PFSK-1 (cell line): ENCODE measurements at regions not wholly inside any gene's neighbourhood (a gene's known extent, or its start where the extent isn't known, plus 50 kb on each side); places are given as distances from the start of the nearest gene placed in this dataset.

Experiments
- FOXP2 ChIP-seq: optimal IDR thresholded peaks from 2 replicates; pipeline ENCODE3; 2011; ENCODE audit warnings: borderline replicate concordance, control low read depth, inconsistent platforms; ENCODE audit not compliant: insufficient read depth; ENCODE audit errors: extremely low read length, extremely low read depth
- POLR2AphosphoS5 ChIP-seq: IDR thresholded peaks from 2 replicates; pipeline ENCODE4 v1.6.1; 2012; ENCODE audit warnings: low read depth, mild to moderate bottlenecking, control low read depth, low read length, moderate library complexity
- SIN3A ChIP-seq: IDR thresholded peaks from 2 replicates; pipeline ENCODE4 v1.6.1; 2012; ENCODE audit warnings: mild to moderate bottlenecking, low read length, moderate library complexity, borderline replicate concordance; ENCODE audit not compliant: insufficient read depth
- TAF1 ChIP-seq: IDR thresholded peaks from 2 replicates; pipeline ENCODE4 v1.6.1; 2012; ENCODE audit warnings: low read length, control low read depth, borderline replicate concordance; ENCODE audit not compliant: insufficient read depth
- TF ChIP-seq, protein P1 (sequence below), 2 experiments: IDR thresholded peaks; 2 replicates each; pipeline versions ENCODE4 v1.6.1 to v1.8.0; 2011 to 2012; ENCODE audit warnings: low read depth in 2 of 2, low read length in 2 of 2, control low read depth in 1 of 2, inconsistent platforms in 1 of 2, mild to moderate bottlenecking in 1 of 2, moderate library complexity in 1 of 2; ENCODE audit not compliant: insufficient read depth in 1 of 2

DNA sequence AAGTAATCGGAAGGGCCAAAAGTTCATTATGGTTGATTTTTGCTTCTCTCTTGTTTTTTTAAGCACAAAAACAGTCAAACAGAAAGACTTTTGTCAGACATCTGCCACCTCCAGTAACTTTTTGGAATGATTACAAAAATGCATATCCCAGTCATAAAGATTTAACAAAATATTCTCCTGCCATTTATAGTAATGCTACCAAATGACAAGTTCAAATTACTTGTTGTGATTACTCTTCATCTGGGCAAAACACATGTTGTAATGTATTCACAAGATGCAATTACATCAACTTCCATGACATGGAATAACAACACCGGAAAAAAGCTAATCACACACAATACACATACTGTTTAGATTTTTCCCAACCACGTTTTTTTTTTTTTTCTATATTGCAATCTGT, 1017.5 kb upstream of the TENM4 start:
- no peak for TF ChIP-seq SIN3A
- TF ChIP-seq FOXP2, result no peak
- TF ChIP-seq, protein P1, sequence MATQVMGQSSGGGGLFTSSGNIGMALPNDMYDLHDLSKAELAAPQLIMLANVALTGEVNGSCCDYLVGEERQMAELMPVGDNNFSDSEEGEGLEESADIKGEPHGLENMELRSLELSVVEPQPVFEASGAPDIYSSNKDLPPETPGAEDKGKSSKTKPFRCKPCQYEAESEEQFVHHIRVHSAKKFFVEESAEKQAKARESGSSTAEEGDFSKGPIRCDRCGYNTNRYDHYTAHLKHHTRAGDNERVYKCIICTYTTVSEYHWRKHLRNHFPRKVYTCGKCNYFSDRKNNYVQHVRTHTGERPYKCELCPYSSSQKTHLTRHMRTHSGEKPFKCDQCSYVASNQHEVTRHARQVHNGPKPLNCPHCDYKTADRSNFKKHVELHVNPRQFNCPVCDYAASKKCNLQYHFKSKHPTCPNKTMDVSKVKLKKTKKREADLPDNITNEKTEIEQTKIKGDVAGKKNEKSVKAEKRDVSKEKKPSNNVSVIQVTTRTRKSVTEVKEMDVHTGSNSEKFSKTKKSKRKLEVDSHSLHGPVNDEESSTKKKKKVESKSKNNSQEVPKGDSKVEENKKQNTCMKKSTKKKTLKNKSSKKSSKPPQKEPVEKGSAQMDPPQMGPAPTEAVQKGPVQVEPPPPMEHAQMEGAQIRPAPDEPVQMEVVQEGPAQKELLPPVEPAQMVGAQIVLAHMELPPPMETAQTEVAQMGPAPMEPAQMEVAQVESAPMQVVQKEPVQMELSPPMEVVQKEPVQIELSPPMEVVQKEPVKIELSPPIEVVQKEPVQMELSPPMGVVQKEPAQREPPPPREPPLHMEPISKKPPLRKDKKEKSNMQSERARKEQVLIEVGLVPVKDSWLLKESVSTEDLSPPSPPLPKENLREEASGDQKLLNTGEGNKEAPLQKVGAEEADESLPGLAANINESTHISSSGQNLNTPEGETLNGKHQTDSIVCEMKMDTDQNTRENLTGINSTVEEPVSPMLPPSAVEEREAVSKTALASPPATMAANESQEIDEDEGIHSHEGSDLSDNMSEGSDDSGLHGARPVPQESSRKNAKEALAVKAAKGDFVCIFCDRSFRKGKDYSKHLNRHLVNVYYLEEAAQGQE (IDR thresholded peaks at IDR 0.05; ENCODE audit: insufficient read depth in 1 of 2, low read depth in 2 of 2, low read length in 2 of 2), result no peak
- TF ChIP-seq TAF1, result no peak
- no peak for TF ChIP-seq POLR2AphosphoS5

DNA sequence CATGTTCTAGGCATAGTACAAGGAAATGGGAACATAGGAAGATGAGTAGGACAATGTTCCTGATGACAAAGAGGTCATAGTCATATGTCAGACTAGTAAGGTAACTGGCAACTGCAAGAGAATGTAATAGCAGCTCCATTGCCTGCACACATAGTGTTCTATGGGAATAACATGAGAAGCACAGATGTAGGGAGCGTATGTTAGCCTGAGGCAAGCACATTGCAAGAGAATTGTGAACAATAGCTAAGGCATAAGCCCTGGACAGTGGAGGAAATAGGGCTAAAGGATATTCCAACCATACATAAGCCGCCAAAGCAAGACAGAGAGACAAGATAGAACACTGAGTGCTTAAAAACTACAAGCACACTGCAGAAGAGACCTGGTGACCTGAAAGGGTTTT, 1017.0 kb upstream of the TENM4 start:
- TF ChIP-seq, protein P1 (IDR thresholded peaks at IDR 0.05; ENCODE audit: insufficient read depth in 1 of 2, low read depth in 2 of 2, low read length in 2 of 2), result no peak
- TF ChIP-seq TAF1 (no peak), SIN3A (no peak), FOXP2 (no peak), POLR2AphosphoS5 (no peak)

DNA sequence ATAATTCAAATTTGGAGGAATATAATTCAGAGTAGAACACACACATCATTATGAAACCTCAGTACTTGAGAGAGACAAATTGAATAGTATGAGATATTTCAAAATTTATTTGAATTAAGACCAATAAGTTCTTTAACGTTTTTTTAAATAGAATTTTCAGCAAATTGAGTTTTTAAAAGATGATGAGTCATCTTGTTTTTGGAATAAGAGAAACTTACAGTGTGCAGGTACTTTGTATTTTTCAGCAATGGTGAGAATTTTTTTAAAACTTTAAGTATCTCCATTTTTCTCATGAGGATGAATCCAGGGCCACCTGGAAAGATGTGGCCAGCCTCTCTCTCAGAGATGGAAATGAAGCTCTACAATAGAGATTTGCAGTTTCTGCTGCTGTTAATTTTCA, 1015.0 kb upstream of the TENM4 start:
- TF ChIP-seq, protein P1 (IDR thresholded peaks at IDR 0.05; ENCODE audit: insufficient read depth in 1 of 2, low read depth in 2 of 2, low read length in 2 of 2), result no peak
- TF ChIP-seq SIN3A (no peak), TAF1 (no peak), POLR2AphosphoS5 (no peak), FOXP2 (no peak)

GRCh38 chr11:80451105-80451504, 1010.3 kb upstream of the TENM4 start:
- no peak for TF ChIP-seq POLR2AphosphoS5

DNA sequence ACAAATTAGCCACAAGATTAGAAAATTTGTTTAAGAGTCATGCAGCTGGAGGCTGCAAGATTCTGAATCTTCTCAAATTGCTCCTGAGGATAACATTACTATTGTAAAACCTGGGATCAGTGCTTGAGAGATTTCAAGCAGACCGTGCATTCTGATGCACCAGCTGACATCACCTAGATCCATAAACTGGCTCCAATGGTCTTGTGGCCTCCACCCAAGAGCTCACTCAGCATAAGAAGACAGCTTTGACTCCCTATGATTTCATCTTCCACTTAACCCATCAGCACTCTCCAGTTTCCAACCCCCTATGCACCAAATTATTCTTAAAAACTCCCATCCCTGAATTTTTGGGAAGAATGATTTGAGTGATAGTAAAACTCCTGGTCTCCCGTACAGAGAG, 1007.9 kb upstream of the TENM4 start:
- no peak for TF ChIP-seq POLR2AphosphoS5

DNA sequence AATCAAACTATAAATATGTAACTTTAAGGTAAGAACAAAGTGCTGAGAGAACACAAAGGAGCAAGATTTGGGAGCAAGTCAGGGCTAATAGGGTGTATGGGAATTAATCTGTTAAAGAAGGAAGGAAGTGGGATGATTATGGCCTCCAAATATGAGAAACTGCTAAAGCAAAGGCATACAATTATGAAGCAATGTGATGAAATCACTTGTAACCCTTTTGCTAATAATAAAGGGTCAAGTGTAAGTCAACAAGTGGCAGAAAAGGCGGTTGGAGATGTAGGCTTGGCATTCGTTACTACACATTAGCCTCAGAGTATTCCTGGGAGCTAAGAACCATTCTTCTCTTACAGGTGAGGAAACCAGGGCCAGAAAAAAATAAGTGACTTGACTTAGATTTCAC, 1002.3 kb upstream of the TENM4 start:
- no peak for TF ChIP-seq POLR2AphosphoS5
- TF ChIP-seq, protein P1 (IDR thresholded peaks at IDR 0.05; ENCODE audit: insufficient read depth in 1 of 2, low read depth in 2 of 2, low read length in 2 of 2), result no peak
- no peak for TF ChIP-seq SIN3A
- no peak for TF ChIP-seq FOXP2
- no peak for TF ChIP-seq TAF1
